Cardiac muscle cell (in vitro differentiated cells and primary cell): ENCODE measurements at regions not wholly inside any gene's neighbourhood (a gene's known extent, or its start where the extent isn't known, plus 50 kb on each side); places are given as distances from the start of the nearest gene placed in this dataset.

Experiments
- DNase-seq, 2 donors: peaks; one replicate each; pipeline versions ENCODE4 v3.0.0 to v3.0.0-alpha.2; 2010 to 2017; ENCODE audit warnings: low read depth in 1 of 2, low spot score in 1 of 2
- H3K27ac ChIP-seq: fragments of 200-600 bp; sonication (generic); 2 replicates; pipeline ENCODE4 v1.5.1; 2016
- H3K27me3 ChIP-seq: fragments of 200-600 bp; sonication (generic); 2 replicates; pipeline ENCODE4 v1.6.0; 2016; ENCODE audit warnings: control low read depth
- H3K36me3 ChIP-seq: fragments of 200-600 bp; sonication (generic); 2 replicates; pipeline ENCODE4 v1.5.1; 2016; ENCODE audit warnings: control low read depth
- H3K4me1 ChIP-seq: fragments of 200-600 bp; sonication (generic); 2 replicates; pipeline ENCODE4 v1.8.1; 2017; ENCODE audit warnings: low read depth, mild to moderate bottlenecking, mixed run types
- H3K4me3 ChIP-seq: fragments of 200-600 bp; sonication (generic); 2 replicates; pipeline ENCODE4 v1.5.1; 2016; ENCODE audit warnings: mild to moderate bottlenecking
- H3K9me3 ChIP-seq: fragments of 200-600 bp; sonication (generic); 2 replicates; pipeline ENCODE4 v1.5.1; 2017; ENCODE audit warnings: low read depth, mild to moderate bottlenecking, control low read depth
- CTCF ChIP-seq: IDR thresholded peaks from 2 replicates; pipeline ENCODE4 v1.5.1; 2012; ENCODE audit warnings: low read depth, mild to moderate bottlenecking, low read length

- H3K4me3 ChIP-seq, result no peak overlapping the region
- H3K27me3 ChIP-seq, result no peaks in the 10 kb centered on the region
- peak in 1 of 2 donors; percentile 56 for DNase-seq
- H3K36me3 ChIP-seq, result no peaks in the 10 kb centered on the region
- H3K9me3 ChIP-seq, result no peaks in the 10 kb centered on the region
- no peak for TF ChIP-seq CTCF
- peaks cover 10% of the 10 kb centered on the region for H3K4me1 ChIP-seq
- H3K27ac ChIP-seq, result no peak overlapping the region
Measured at GRCh38 chr4:147355847-147356246, 125.0 kb upstream of the EDNRA start.

GRCh38 chr4:147360301-147360700, 120.6 kb upstream of the EDNRA start:
- Histone ChIP-seq H3K4me1 (peaks cover 30% of the 10 kb centered on the region), H3K36me3 (no peaks in the 10 kb centered on the region)

GRCh38 chr4:147361726-147362125, 119.2 kb upstream of the EDNRA start:
- no peak for TF ChIP-seq CTCF
- Histone ChIP-seq H3K4me3 (no peak overlapping the region), H3K4me1 (peaks cover 30% of the 10 kb centered on the region), H3K9me3 (no peaks in the 10 kb centered on the region), H3K36me3 (no peaks in the 10 kb centered on the region), H3K27ac (peak overlapping the region; percentile 52), H3K27me3 (no peaks in the 10 kb centered on the region)
- DNase-seq, result peak; percentile 44 to 94

More at GRCh38 chr4:147360301-147360700, 120.6 kb upstream of the EDNRA start:
- Histone ChIP-seq H3K4me3 (no peak overlapping the region), H3K27me3 (no peaks in the 10 kb centered on the region), H3K27ac (no peak overlapping the region), H3K9me3 (no peaks in the 10 kb centered on the region)
- DNase-seq, result peak in 1 of 2 donors; percentile 92
- TF ChIP-seq CTCF, result no peak

GRCh38 chr4:147362938-147363337, 118.0 kb upstream of the EDNRA start:
- no peak for TF ChIP-seq CTCF

GRCh38 chr4:147363514-147363913, 117.4 kb upstream of the EDNRA start:
- H3K9me3 ChIP-seq, result no peaks in the 10 kb centered on the region
- H3K36me3 ChIP-seq, result no peaks in the 10 kb centered on the region
- peaks cover 30% of the 10 kb centered on the region for H3K4me1 ChIP-seq
- H3K27ac ChIP-seq, result no peak overlapping the region
- TF ChIP-seq CTCF, result no peak
- no peaks in the 10 kb centered on the region for H3K27me3 ChIP-seq
- no peak overlapping the region for H3K4me3 ChIP-seq
- no peak for DNase-seq

More at GRCh38 chr4:147362938-147363337, 118.0 kb upstream of the EDNRA start:
- no peak overlapping the region for H3K27ac ChIP-seq
- DNase-seq, result peak; percentile 23 to 88
- no peaks in the 10 kb centered on the region for H3K36me3 ChIP-seq
- no peaks in the 10 kb centered on the region for H3K27me3 ChIP-seq
- peaks cover 30% of the 10 kb centered on the region for H3K4me1 ChIP-seq
- no peaks in the 10 kb centered on the region for H3K9me3 ChIP-seq
- H3K4me3 ChIP-seq, result no peak overlapping the region

GRCh38 chr4:147365396-147365795, 115.5 kb upstream of the EDNRA start:
- TF ChIP-seq CTCF, result no peak
- Histone ChIP-seq H3K9me3 (no peaks in the 10 kb centered on the region), H3K27ac (no peak overlapping the region), H3K27me3 (no peaks in the 10 kb centered on the region), H3K4me1 (peaks cover 24% of the 10 kb centered on the region), H3K4me3 (no peak overlapping the region), H3K36me3 (no peaks in the 10 kb centered on the region)
- DNase-seq, result no peak
